NCI-H1048 (cell line): ENCODE measurements at regions not wholly inside any gene's neighbourhood (a gene's known extent, or its start where the extent isn't known, plus 50 kb on each side); places are given as distances from the start of the nearest gene placed in this dataset.

Source experiments
- DNase-seq: peaks from one replicate; lab custom pipeline; 2025; lab: John Stamatoyannopoulos, UW

DNA sequence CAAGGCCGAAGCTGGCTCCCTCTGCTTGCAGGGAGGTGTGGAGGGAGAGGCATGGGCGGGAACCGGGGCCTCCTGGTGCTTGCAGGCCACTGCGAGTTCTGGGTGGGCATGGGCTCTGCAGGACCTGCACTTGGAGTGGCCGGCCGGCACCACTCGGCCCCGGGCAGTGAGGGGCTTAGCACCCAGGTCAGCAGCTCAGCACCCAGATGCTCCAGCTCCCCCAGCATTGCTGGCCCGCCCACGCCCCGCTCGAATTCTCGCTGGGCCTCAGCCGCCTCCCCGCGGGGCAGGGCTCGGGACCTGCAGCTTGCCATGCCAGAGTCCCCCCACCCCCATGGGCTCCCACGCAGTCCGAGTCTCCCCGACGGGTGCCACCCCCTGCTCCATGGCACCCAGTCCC lies 176.2 kb upstream of the FAM98A start:
- no peak for DNase-seq

GRCh38 chr2:33770023-33770422 lies 170.9 kb upstream of the FAM98A start:
- DNase-seq = no peak

GRCh38 chr2:33766175-33766574 lies 167.1 kb upstream of the FAM98A start:
- DNase-seq = no peak

DNA sequence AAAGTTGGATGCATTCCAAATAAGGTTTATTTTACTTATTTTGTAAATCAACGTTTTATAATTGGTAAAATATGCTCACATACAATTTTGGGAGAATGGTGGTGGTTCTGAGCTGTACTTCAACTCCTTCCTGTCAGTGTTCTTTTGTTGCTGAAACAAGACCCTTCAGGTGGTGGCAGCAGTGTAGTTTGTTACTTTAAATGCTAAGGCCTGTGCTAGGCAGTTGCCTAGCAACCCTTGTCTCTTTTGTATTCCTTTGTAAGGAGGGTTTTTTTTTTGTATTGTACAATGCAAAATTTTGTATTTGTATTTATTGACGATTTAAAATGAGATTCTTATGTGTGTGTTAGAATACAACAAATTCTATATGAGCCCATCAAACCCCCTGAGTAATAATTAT lies 166.0 kb upstream of the FAM98A start:
- DNase-seq = no peak

GRCh38 chr2:33764551-33764950 lies 165.5 kb upstream of the FAM98A start:
- no peak for DNase-seq

- DNase-seq = no peak
These were observed 164.7 kb upstream of the FAM98A start for GRCh38 chr2:33763671-33764310.

DNA sequence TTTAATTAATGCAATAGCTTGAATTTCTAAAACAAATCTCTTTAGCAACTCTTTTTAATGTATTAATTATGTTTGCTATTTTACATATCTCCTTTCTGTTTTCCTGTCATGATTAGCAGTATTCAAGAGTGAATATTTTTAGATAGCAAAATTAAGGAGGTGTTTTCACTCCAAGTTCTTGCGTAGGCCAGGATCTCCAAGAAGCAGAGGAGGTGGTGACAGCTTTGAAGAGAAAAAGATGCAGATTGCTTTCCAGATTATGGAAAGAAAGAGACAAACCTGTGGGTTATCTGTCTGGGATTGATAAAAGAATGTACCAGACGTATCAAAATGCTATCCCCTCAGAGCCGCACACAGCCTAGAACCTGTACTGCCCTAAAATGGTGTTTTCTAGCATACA lies 163.5 kb upstream of the FAM98A start:
- DNase-seq = no peak

GRCh38 chr2:33746208-33746800 lies 147.2 kb upstream of the FAM98A start:
- no peak for DNase-seq

GRCh38 chr2:33735096-33735495 lies 136.0 kb upstream of the FAM98A start:
- DNase-seq = no peak

DNA sequence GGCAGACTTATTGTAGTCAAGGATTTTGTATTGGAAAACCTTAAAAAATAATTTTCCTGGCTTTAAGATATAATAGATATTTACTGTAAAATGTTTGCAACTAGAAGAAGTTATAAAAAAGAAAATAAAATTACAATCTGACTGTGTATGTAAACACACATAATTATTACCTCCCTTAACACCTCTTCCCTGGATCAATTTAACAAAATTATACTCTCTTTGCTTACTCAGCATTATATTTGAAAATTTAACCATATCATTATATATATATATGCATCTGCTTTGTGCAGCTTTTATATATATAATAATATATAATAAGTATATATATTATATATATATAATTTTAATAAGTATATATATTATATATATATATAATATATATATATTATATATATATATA lies 131.7 kb upstream of the FAM98A start:
- no peak for DNase-seq

DNA sequence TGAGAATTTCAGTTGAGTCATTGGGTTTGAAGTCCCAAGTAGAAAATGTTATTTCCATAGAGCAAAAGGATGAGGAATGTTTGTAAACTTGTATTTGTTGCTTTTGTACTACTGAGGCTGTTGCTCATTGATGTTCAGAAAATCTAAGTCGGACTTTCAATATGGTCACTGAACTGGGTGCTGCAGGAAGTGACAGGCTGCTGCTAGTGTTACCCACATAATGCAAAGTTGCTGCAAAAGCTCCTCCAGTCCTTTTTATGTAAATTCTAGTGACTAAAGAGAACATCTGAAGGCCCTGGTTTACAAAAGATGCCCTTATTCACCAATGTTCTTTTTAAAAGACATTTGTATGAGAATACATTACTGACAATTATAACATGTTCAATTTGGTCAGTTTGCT lies 131.1 kb upstream of the FAM98A start:
- no peak for DNase-seq

DNA sequence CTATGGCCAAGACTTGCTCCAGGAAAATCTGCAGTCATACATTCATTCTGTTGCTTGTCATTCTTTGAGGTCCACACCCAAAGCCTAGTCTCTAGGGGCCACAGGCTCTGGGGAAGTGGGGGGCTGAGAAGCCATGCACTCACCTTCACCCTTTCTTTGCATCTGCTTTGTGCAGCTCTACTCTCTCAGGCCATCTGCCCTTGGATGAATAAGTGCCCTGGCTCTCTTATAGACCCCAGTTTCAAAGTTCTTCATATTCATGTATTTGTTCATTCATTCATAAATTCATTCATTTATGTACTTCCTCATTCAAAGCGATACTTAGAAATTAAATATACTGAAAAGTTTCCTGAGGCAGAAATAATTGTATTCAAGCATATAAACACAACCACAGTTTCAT lies 130.3 kb upstream of the FAM98A start:
- DNase-seq = no peak

GRCh38 chr2:33728106-33728505 lies 129.0 kb upstream of the FAM98A start:
- DNase-seq = no peak

DNA sequence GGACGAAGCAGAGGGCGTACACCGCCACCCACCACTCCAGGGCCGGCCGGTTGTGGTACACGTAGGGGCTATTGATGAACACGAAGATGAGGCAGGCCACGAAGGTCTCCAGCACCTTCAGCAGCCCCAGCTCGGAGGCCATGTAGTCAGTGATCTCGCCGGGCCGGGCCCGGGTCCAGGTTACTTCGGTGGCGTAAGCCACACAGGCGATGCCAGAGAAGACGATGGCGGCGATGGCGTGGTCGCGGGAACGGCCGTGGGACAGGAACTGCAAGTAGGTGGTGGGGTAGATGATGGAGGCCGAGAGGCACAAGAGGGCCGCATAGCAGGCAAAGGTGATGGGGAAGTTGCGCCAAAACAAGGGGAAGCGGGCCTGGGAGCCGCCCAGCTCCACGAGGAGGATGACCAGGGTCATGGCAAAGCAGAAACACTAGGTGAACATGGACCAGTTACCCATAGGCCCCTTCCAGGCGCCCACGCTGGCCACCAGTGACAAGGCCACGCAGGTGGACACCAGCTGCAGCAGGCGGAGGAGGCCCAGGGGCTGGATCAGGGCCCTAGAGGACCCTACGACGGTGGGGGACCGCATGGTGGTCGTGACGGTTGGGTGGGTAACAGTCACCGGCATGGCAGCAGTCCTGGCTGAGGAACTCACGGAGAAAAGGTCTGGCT lies 128.4 kb upstream of the FAM98A start:
- no peak for DNase-seq

DNA sequence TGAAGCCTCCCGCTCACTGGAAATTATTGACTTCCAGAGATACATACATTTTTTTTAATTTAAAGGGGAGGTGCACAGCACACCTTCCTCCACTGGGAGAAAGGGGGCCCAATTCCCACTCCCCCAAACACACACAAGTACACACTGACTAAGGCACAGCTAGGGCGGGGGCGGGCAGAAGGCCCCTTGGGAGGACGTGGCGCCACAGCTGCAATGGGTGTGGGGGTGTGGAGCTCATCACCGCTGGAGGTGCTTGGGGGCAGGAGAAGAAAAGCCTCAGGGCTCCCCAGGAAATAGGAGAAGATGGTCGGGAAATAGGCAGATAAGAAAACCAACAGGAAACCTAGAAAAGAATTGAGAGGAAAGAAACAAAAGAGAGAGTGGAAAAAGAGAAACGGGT lies 127.3 kb upstream of the FAM98A start:
- DNase-seq = no peak

DNA sequence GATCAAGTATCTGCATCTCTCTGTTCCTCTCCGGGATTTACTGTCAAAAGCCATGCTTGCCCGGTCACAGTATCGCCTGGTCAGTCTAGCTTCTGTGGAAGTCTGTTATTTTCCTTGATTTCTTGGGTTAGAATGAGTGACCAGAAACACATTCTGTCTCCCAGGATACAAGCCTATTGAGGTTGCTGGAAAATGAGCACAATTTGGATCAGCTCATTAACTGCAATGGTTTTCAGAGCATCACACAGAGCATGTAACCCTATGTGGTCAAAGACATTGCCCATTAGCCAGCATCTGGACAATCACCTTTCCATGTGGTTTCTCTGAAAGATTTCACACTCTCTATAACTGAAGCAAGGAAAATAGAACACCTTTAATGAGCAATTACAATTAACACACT lies 124.2 kb upstream of the FAM98A start:
- DNase-seq = no peak

DNA sequence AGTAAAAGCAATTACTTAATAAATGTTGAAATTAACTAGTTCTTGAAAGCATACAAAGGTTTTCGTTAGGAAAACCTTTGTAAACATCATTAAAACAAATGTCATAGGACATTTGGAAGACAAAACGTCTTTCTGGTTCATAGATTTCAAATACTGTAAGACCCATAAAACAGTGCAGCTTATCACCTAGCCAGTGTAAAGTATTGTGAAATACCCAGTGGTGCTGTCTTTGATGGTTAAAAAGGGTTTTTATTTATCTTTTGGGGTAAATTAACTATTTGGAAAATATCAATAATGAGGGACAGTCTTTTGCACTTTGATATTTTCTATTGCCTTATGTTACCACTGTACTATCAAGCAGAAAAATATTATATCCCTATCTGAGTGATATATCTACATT lies 120.0 kb upstream of the FAM98A start:
- no peak for DNase-seq

DNA sequence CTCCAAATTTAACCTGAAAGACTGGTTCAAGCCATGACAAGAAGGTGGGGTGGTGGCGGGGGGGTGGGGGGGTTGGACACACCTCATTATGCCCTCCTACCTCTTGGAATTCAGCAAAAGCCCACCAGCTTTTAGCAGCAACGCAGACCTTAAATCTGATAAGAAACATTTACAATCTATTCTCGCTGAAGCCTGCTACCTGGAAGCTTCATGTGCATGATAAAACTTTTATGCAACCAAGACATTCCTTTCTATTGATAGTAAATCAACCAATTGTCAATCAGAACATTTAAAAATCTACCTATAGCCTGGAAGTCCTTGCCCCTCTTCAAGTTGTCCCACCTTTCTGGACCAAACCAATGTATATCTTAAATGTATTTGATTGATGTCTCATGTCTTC lies 113.6 kb upstream of the FAM98A start:
- DNase-seq = no peak

- no peak for DNase-seq
These were observed 110.9 kb upstream of the FAM98A start for GRCh38 chr2:33709951-33710350.

- DNase-seq = no peak
These were observed 108.2 kb upstream of the FAM98A start for GRCh38 chr2:33707312-33707711.

- no peak for DNase-seq
These were observed 107.3 kb upstream of the FAM98A start for GRCh38 chr2:33706410-33706809.

GRCh38 chr2:33704406-33704855 lies 105.3 kb upstream of the FAM98A start:
- no peak for DNase-seq

- no peak for DNase-seq
These were observed 97.1 kb upstream of the FAM98A start for GRCh38 chr2:33696234-33696633.

DNA sequence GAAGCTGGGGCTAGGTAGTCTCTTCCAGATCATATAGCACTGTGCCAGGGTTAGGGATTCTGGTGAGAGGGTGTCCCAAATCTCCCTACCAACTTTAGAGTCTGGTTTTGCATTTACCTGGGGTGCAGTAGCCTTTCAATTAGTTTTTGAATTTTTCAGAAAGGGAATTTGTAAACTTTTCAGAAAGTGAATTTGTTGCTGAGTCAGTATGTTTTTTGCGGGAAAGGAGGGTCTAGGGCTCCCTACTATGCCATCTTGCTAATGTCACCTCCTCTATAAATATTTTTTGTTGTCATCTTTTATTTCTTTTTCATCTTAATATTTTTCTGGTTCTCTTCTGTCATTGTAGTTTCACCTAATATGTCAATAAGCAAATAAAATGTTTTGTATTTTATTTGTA lies 95.8 kb upstream of the FAM98A start:
- no peak for DNase-seq
